NCI-H345 treated with DMSO at 0.1 percent for 48 hours (cell line): ENCODE measurements at regions not wholly inside any gene's neighbourhood (a gene's known extent, or its start where the extent isn't known, plus 50 kb on each side); places are given as distances from the start of the nearest gene placed in this dataset.

Experiments used
- DNase-seq: peaks from one replicate; lab custom pipeline; 2025; ENCODE audit not compliant: unreplicated experiment; lab: John Stamatoyannopoulos, UW

GRCh38 chr13:90091611-90092010 lies 1255.9 kb upstream of the MIR17HG start:
- DNase-seq, result no peak

DNA sequence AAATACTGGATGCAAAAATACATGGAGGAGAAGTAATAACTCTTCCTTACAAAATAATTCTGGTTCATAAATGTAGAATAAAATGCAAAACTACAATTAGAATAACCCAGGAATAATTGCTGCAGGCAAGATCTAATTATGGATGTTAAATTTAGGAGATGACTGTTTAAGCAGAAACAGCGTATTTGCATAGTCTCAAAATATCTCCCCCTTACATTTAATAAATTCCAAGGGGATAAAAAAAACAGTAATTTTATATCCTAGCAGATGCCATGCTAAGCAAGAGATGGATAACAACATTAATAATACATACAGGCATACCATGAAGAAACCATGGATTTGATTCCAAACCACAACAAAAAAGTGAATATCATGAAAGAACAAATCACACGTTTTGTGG lies 1253.1 kb upstream of the MIR17HG start:
- no peak for DNase-seq

DNA sequence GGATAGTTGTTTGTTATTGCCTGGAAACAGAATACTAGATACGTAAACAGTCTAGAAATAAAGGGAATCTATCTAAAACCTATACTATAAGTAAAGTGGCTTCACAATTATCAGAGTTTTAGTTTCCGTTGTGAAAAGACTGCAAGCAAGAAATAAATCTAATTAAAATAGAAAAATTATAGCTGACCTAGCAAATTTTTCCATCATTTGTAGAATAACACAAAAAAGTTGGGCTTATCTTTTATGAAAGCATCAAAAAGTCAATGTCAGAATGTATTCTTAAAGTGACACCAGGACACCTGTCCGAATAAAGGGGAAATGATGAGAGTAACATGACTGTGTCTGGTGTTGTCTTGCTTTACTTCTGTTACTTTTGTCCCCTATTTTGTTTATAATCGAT lies 1248.9 kb upstream of the MIR17HG start:
- no peak for DNase-seq

- no peak for DNase-seq
Observed at GRCh38 chr13:90099847-90100246, 1247.6 kb upstream of the MIR17HG start.

- DNase-seq, result no peak
Observed at GRCh38 chr13:90103099-90103784, 1244.2 kb upstream of the MIR17HG start.

DNA sequence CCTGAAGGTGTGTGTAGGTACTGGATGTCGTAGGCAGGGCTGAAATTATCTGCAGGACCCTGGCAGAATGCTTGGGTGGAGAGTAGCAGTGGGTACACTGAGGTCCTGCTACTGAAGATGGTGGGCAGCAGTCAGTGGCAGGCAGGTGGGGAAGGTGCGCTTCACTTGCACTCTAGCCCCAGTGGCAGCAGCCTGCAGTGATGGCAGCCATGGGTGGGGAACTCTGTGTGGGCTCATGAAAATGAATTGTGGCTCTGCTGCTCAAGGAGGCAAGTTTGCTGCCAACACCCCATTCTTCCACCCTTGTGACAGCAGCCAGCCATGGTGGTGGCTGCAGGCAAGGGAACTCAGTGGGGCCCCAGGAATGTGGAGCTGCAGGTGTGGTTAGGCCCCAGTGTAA lies 1242.7 kb upstream of the MIR17HG start:
- DNase-seq, result no peak

DNA sequence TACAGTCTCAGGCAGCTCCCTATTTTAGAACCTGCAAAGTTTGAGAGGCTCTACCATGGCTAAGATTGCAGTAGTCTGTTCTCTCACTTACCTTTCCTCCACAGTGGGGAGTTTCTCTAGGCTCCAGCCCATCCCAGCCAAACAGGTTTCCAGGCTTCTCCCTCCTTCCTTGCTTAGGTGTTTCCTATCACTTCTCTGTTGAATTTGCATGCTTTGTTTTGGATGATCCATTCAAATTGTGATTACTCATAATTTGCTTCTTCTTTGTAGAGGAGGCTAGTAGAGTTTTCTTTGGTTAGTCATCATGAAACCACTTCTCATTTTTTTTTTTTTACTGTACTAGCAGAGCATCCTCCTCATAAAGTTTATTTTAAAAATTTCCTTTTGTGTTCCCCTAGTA lies 1242.2 kb upstream of the MIR17HG start:
- DNase-seq, result no peak

DNA sequence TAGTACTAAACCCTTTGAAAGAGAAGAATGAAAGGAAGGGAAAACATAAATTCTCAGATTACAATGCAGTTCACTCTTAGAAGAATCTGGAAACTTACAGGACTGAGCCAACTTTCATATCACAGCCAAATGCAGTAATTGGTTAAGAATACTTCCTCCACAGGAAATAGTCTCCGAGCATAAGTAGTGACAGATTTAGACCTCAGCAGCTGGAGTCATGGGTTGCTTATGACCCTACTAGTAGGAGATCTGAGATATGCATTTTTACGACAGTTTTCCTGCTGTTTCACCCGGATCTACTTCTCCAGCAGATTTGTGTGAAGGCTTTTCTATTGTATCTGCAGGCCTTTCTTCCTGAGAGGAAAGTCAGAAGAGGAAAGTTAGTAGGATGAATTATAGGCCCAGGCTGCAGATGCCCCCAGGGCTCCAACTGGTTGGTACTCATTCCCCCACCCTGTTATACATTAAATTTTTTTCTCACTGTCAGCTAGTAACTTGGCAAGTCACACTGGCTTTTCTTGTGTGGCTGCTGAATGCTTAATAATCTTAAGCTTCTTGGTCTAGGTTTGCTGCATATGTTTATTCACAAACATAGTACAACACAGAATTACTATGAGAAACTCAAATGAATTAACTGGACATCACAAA lies 1241.5 kb upstream of the MIR17HG start:
- no peak for DNase-seq

GRCh38 chr13:90107661-90108060 lies 1239.8 kb upstream of the MIR17HG start:
- DNase-seq, result no peak

DNA sequence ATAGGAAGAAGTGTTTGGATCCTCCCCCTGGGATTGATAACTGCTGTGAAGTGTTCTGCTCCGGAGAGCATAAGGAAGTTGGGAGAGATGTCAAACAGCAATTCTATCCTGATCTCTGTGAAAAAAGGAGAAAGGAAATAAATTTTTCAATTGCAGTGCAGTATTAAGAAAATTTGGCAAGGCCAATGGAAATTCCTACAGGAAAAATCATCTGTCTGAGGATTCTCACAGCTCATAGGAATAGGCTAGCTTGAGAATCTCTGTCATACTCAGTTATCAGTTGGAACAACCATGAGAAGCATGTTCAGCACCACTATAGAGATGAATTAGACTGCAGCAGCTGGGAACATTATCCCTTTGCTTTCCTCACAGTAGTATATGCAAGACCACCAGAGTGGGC lies 1238.9 kb upstream of the MIR17HG start:
- no peak for DNase-seq

DNA sequence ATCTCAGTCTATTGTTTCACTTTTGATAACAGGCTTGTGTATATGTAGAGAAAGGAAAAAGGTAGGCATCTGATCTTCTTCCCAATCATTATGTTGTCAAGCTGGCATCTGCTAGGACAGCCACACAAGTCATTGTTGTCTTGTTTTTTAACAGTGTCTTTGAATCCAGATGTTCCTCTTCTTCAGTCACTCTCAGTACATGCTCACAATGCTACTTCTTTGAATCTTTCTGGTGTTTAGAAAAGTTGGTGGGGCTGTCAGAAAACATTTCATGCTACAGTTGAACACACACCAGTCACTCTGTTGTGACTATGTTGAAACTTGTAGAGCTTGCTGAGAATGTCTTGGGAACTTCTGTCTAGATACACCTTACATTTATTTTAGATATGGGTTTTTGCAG lies 1231.4 kb upstream of the MIR17HG start:
- DNase-seq, result no peak

DNA sequence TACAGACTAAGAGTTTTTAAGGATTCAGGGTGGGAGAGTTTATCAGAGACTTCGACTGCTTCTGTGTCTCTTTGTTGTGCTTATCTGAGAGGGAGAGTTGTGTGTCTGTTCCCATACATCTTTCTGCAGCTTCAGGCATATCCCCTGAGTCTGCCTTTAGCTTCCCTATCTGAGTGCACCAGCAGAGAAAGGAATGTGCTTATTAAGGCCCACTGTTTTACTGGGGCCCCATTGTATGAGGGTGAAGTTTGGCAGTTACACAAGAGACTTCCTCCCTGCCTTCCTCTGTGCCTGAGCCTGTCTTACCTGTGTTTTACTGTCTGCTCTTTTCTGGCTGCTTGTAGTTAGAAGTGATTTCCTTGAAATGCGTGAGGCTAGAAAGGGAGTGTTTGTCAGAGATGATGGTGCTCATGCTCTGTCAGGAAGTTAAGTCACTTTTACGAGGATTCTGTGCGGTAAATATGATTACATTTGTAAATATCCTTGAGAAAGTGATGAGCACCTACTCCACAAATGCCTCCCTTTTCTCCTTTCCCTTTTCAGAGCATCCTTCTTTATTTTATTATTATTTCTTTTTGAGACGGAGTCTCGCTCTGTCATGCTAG lies 1228.9 kb upstream of the MIR17HG start:
- DNase-seq, result no peak

- peak; percentile 1 for DNase-seq
Observed at GRCh38 chr13:90120026-90120425, 1227.5 kb upstream of the MIR17HG start.

GRCh38 chr13:90121784-90122183 lies 1225.7 kb upstream of the MIR17HG start:
- no peak for DNase-seq

DNA sequence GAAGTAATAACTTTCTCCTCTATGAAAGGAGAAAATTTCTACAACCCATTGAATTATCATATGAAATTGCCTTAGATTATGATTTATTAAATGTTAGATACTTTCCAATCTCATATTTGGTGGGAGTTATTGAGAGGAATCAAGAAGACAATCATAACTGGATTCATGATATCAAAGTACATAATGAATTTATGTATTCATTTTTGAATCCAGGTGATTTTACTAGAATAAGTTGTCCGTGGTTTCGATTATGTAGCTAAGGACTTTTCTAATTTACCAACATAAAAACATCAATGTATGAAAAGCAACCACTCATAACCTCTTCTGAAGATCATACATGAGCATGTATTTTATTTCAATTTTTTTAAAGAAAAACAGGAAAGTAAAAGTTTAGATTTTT lies 1225.0 kb upstream of the MIR17HG start:
- no peak for DNase-seq

DNA sequence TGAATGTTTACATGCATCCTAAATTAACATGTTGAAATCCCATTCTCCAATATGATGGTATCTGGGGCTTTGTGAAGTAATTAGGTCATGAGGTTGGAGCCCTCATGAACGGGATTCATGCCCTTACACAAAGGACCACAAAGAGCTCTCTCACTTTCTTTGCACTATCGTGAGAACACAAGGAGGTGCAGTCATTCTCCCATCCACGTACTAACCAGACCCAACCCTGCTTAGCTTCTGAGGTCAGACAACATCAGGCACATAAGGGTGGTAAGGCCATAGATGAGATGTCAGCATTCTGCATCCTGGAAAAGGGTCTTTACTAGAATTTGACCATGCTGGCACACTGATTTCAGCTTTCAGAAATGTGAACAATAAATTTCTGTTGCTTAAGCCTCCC lies 1211.9 kb upstream of the MIR17HG start:
- no peak for DNase-seq

- no peak for DNase-seq
Observed at GRCh38 chr13:90142251-90142650, 1205.2 kb upstream of the MIR17HG start.

DNA sequence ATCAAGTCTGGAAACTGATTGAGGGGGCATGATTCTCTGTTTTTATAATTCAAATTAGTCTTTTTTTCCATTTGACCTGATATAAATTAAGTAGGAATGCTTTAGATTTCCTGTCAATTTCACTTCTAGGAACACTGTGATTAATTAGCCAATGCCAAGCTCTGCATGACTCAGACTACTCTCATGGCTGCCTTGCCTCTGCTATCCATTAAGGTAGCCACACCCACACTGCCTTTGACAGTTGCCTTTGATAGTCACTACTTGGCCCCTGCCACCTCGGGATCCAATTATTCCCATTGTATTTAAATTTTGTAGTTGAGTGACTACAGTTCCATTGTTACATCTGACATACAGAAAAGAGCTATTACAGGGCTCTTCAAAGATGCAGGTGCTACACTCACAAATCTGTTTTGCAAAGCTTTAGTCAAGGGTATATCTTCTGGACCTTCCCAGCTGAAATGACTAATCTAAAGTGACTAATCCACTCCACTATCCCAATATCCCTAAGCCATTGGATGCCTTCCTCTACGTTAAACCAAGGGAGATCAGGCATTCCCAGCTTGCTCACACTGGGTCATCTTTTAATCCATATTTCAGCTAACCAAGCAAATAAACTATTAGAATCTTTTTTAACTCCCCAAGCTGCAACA lies 1193.1 kb upstream of the MIR17HG start:
- DNase-seq, result no peak

DNA sequence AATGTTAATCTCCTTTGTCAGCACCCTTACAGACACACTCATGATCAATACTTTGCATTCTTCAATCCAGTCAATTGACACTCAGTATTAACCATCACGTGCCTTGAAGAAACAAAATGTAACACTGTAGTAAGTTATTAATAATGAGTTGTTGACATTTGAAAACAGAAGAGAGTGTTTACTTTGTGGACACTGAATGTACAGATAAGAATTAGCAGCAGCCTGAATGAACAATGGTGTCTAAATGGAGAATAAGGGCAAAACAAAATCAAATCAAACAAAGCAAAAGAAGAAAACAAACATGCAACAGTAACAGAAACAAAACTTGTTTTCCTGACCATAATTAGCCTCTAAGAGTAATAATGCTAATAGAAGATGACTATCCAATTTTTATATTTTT lies 1191.1 kb upstream of the MIR17HG start:
- no peak for DNase-seq

DNA sequence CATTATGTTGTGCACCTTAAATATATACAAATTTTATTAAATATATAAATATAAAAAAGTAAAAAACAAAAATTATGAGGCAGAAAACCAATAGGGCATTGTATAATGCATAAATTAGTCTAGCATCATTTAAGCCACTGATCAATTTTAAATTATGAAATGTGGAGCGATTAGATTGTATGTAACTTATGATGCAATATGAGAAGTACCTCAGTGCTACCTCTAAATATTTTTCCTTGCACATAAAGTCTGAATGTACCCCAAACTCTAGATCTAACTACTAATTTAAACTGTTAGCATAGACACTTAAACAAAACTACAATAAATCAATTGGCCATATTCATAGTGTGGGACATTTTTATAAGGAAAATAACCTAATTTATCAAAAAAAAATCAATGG lies 1178.5 kb upstream of the MIR17HG start:
- DNase-seq, result no peak

DNA sequence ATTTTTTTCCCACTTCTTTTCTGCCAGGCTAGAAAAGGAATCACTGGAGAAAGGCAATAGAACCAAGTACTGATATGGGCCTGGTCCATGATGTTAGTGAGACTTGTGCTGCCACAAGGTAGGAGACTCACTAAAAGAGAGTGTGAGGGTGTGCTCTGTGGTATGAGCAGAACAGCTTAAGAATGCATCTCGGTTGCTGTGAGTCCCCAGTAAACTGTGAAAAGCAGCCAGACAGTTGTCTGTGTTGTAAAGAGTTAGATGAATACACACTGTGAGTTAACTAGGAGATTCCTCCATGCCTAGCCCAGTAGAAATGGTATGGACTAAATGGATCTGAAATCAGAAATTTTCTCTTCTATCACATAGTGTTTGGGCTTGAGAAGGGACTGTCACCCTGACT lies 1177.3 kb upstream of the MIR17HG start:
- no peak for DNase-seq

- no peak for DNase-seq
Observed at GRCh38 chr13:90171649-90172048, 1175.8 kb upstream of the MIR17HG start.
